T-helper 1 cell treated with Interleukin-12 subunit alpha and Interleukin-12 subunit beta and Interleukin-4 antibody, amounts not matched to agents 30 μg/mL and 1 μg/mL, for 36 hours (primary cell): ENCODE measurements at regions not wholly inside any gene's neighbourhood (a gene's known extent, or its start where the extent isn't known, plus 50 kb on each side); places are given as distances from the start of the nearest gene placed in this dataset.

Experiments
- H3K27ac Mint-ChIP-seq: one replicate; pipeline ENCODE4 v1.8.0; 2021; ENCODE audit warnings: mild to moderate bottlenecking, mixed read lengths
- H3K27me3 Mint-ChIP-seq: one replicate; pipeline ENCODE4 v1.8.0; 2021; ENCODE audit warnings: low read depth, mixed read lengths
- H3K36me3 Mint-ChIP-seq: one replicate; pipeline ENCODE4 v1.8.0; 2021; ENCODE audit warnings: low read depth, mixed read lengths
- H3K4me1 Mint-ChIP-seq: one replicate; pipeline ENCODE4 v1.8.0; 2021; ENCODE audit warnings: low read depth, mixed read lengths
- H3K4me3 Mint-ChIP-seq: one replicate; pipeline ENCODE4 v1.8.0; 2021; ENCODE audit warnings: mild to moderate bottlenecking, moderate library complexity, mixed read lengths
- H3K9me3 Mint-ChIP-seq: one replicate; pipeline ENCODE4 v1.8.0; 2021; ENCODE audit warnings: mixed read lengths

DNA sequence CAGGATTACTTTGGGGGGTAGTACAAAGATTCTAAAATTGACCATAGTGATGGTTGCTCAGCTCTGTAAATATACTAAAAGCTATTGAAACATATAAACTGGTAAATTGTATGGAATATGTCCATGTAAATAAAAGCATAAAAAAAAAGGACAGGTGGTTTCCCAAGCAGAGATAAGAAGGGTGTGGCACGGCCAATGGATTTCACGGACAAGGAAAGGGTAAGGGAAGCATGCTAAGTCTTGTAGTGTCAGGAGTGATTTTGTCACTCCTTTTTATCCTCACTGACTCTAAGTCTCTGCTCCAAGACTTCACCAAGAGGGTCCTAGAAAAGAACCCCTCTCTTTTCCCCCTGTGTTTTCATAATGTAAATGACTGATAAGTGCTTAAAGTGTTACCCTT, 229.2 kb downstream of the SPTSSA start:
- no peaks in the 10 kb centered on the region for H3K36me3 Mint-ChIP-seq
- no peak overlapping the region for H3K27ac Mint-ChIP-seq
- H3K4me3 Mint-ChIP-seq: no peak overlapping the region
- H3K9me3 Mint-ChIP-seq: no peaks in the 10 kb centered on the region
- peaks cover 5% of the 10 kb centered on the region for H3K4me1 Mint-ChIP-seq
- H3K27me3 Mint-ChIP-seq: peaks cover 9% of the 10 kb centered on the region

DNA sequence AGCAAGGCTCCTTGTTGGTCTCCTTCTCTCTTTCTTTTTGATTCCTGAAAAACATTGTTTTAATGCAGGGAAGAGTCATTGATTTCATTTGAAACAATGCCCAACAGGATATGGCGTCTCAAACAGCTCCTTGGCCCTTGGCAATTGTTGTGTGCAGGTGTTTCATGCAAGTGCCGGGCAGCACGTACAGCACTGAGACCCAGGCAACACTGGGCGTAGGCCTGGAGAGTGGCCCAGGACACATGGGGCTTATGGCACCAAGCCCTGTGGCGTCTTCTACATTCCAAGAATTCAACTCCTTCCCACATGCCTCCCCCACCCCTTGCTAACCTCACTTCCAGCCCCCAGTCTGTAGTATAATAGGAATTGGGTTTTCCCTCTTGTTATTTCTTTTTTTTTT, 230.4 kb downstream of the SPTSSA start:
- Mint-ChIP-seq H3K4me3 (no peak overlapping the region), H3K27ac (no peak overlapping the region), H3K27me3 (peaks cover 9% of the 10 kb centered on the region), H3K9me3 (no peaks in the 10 kb centered on the region), H3K36me3 (no peaks in the 10 kb centered on the region), H3K4me1 (peaks cover 6% of the 10 kb centered on the region)

- Mint-ChIP-seq H3K4me1 (peaks cover 6% of the 10 kb centered on the region), H3K4me3 (no peak overlapping the region), H3K27me3 (peaks cover 13% of the 10 kb centered on the region), H3K36me3 (no peaks in the 10 kb centered on the region), H3K9me3 (no peaks in the 10 kb centered on the region), H3K27ac (no peak overlapping the region)
Observed at GRCh38 chr14:34229140-34229539, 232.9 kb downstream of the SPTSSA start.

GRCh38 chr14:34228650-34228976, 233.4 kb downstream of the SPTSSA start:
- H3K9me3 Mint-ChIP-seq: no peaks in the 10 kb centered on the region
- peaks cover 16% of the 10 kb centered on the region for H3K27me3 Mint-ChIP-seq
- no peak overlapping the region for H3K4me3 Mint-ChIP-seq
- H3K4me1 Mint-ChIP-seq: peaks cover 6% of the 10 kb centered on the region
- no peaks in the 10 kb centered on the region for H3K36me3 Mint-ChIP-seq
- H3K27ac Mint-ChIP-seq: no peak overlapping the region

DNA sequence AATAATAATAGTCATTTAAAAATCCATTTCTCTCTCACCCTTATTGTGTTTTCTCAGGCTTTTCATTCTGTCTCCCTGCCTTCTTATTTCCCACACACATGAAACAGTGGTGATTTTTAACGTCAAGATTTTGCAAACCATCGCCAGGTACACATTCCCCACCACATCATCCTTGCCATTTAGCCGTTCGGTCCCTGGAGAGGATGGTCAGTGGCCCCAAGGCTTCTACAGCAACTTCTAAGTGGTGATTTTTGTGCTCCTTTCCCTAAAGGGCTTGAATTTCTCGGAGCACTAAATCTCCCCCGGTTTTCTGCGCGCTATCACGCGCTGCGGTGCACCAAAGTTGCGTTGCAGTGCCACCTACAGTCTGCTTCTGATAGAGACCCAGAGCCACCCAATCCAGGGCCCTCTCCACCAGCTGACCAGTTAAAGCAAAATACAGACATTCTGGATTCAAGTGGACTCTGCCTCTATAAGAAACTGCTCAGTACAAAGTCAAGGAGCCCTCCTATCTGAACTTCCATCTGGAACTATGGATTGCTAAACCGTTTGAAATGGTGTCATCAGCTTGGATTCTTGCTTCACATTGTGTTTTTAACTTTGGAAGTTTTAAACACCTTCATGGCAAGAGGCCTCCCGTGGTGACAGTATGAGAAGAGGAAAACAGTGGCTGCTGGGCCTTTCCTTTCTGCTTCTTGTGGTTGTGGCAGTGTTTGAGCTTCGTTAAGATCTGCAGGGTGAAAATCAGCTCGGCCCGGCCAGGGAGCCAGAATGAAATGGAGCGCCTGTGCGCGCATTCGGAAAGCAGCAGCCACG, 234.0 kb downstream of the SPTSSA start:
- H3K36me3 Mint-ChIP-seq: no peaks in the 10 kb centered on the region
- peak overlapping the region; percentile 10 for H3K4me3 Mint-ChIP-seq
- H3K27ac Mint-ChIP-seq: no peak overlapping the region
- H3K9me3 Mint-ChIP-seq: no peaks in the 10 kb centered on the region
- peaks cover 6% of the 10 kb centered on the region for H3K4me1 Mint-ChIP-seq
- H3K27me3 Mint-ChIP-seq: peaks cover 16% of the 10 kb centered on the region

DNA sequence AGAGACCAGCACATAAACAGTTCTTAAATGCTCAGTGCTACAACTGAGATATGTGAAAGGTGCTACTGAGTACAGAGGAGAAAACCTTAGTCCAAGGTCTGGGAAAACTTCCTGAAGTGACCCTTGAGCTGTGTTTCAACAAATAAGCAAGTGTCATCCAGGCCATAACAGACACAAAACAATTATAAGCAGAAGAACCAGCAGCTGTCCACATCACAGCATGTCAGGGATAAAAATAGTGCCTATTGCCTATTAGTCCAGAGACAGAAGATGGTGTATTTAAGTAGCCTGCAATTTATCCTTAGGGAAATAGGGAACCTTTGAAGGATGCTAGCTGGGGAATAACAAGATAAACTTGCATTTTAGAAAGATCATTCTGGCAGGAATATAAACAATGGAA, 237.8 kb downstream of the SPTSSA start:
- peaks cover 15% of the 10 kb centered on the region for H3K4me1 Mint-ChIP-seq
- no peak overlapping the region for H3K27ac Mint-ChIP-seq
- H3K4me3 Mint-ChIP-seq: no peak overlapping the region
- no peaks in the 10 kb centered on the region for H3K36me3 Mint-ChIP-seq
- H3K27me3 Mint-ChIP-seq: peaks cover 21% of the 10 kb centered on the region
- no peaks in the 10 kb centered on the region for H3K9me3 Mint-ChIP-seq

GRCh38 chr14:34223373-34224148, 238.5 kb downstream of the SPTSSA start:
- peaks cover 16% of the 10 kb centered on the region for H3K4me1 Mint-ChIP-seq
- H3K36me3 Mint-ChIP-seq: no peaks in the 10 kb centered on the region
- no peaks in the 10 kb centered on the region for H3K9me3 Mint-ChIP-seq
- H3K4me3 Mint-ChIP-seq: no peak overlapping the region
- H3K27me3 Mint-ChIP-seq: peaks cover 21% of the 10 kb centered on the region
- H3K27ac Mint-ChIP-seq: no peak overlapping the region

GRCh38 chr14:34222867-34223266, 239.2 kb downstream of the SPTSSA start:
- Mint-ChIP-seq H3K4me1 (peaks cover 11% of the 10 kb centered on the region), H3K27me3 (peaks cover 17% of the 10 kb centered on the region), H3K9me3 (no peaks in the 10 kb centered on the region), H3K27ac (no peak overlapping the region), H3K4me3 (no peak overlapping the region), H3K36me3 (no peaks in the 10 kb centered on the region)

GRCh38 chr14:34222122-34222521, 239.9 kb downstream of the SPTSSA start:
- H3K4me3 Mint-ChIP-seq: no peak overlapping the region
- H3K27ac Mint-ChIP-seq: no peak overlapping the region
- H3K36me3 Mint-ChIP-seq: no peaks in the 10 kb centered on the region
- H3K27me3 Mint-ChIP-seq: peaks cover 16% of the 10 kb centered on the region
- no peaks in the 10 kb centered on the region for H3K9me3 Mint-ChIP-seq
- H3K4me1 Mint-ChIP-seq: peaks cover 9% of the 10 kb centered on the region

DNA sequence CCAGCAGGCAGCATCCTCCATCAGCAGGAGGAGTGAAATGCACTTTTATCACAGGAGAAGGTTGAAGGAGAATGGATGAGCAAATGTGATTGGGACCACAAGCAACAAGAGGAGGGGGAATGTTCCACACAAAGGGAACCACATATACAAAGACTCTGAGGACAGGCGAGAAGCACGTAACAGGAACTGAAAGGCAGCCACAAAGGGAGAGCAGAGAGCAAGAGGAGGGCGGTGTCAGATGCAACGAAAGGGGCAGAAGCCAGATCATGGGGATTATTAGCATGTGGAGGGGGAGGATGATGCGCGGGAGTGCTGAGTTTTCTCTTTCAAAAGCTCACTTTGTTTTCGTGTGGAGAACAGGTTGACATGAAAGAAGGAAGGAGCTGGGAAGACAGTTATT, 241.1 kb downstream of the SPTSSA start:
- Mint-ChIP-seq H3K4me3 (peak overlapping the region; percentile 33), H3K9me3 (no peaks in the 10 kb centered on the region), H3K27ac (no peak overlapping the region), H3K4me1 (peaks cover 9% of the 10 kb centered on the region), H3K27me3 (peaks cover 13% of the 10 kb centered on the region), H3K36me3 (no peaks in the 10 kb centered on the region)

DNA sequence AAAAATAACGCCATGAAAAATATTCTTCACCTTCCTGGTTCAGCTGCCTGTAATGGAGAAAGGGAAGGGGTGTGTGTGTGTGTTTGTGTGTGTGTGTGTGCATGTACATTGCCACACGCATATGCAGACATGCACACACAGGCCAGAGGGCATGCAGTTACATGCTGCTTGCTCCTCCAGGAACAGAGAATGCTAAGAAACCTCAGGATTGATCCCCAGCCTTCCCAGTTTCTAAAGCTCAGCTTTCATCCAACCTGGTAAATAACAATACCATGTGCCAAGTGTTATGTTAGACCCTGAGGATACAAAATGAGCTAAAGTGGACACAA, 241.7 kb downstream of the SPTSSA start:
- Mint-ChIP-seq H3K9me3 (no peaks in the 10 kb centered on the region), H3K27ac (no peak overlapping the region), H3K36me3 (no peaks in the 10 kb centered on the region), H3K27me3 (peaks cover 13% of the 10 kb centered on the region), H3K4me3 (no peak overlapping the region), H3K4me1 (peaks cover 9% of the 10 kb centered on the region)

DNA sequence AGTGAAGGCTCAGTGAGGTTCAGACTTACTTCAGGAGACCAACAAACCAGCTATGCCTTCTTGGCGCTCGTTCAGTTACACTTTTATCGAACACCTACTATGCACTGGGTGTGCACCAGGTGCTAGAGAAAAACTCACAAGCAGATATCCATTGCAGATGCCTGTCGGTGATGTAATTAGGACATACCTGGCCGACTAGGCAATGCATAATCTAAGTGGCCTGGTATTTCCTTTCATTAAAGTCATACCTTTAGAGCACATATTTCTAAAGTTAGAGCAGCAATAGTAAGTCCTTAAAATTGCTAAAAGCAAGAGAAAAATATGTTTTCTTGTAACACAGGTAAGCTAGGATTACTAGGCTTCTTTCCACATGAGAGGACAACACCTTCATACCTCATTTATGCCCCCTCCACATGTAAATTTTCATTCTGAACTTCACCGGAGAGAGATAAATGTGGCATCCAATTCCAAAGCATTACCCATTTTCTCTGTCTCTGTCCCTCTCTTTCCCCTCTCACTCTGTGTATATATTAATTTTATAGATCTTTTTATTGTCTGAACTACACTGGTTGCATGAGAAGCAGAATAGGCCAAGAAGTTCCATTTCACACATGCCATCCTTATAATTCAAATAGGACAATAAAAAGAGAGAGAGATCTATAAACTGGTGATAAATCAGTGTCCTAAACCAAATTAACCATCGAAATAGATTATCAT, 242.2 kb downstream of the SPTSSA start:
- Mint-ChIP-seq H3K27ac (no peak overlapping the region), H3K9me3 (no peaks in the 10 kb centered on the region), H3K36me3 (no peaks in the 10 kb centered on the region), H3K4me3 (no peak overlapping the region), H3K27me3 (peaks cover 13% of the 10 kb centered on the region), H3K4me1 (peaks cover 9% of the 10 kb centered on the region)

GRCh38 chr14:34218881-34219280, 243.2 kb downstream of the SPTSSA start:
- no peaks in the 10 kb centered on the region for H3K9me3 Mint-ChIP-seq
- H3K4me3 Mint-ChIP-seq: no peak overlapping the region
- no peak overlapping the region for H3K27ac Mint-ChIP-seq
- H3K27me3 Mint-ChIP-seq: peaks cover 12% of the 10 kb centered on the region
- H3K36me3 Mint-ChIP-seq: no peaks in the 10 kb centered on the region
- H3K4me1 Mint-ChIP-seq: peaks cover 9% of the 10 kb centered on the region

DNA sequence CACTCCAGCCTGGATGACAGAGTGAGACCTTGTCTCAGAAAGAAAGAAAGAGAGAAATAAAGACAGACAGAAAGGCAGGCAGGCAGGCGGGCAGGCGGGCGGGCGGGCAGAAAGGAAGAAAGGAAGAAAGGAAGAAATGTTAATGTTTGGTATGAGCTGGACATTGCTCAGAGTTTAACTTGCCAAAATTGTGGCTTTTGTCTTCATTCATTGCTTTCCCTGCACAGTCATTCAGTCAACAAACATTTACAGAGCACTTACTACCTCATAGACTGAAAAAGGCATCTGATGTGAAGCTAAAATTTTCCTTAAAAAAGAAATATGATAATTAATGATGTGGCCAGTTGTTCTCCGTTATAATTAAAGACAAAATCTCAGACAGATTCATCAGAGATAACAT, 247.1 kb downstream of the SPTSSA start:
- no peak overlapping the region for H3K4me3 Mint-ChIP-seq
- peaks cover 21% of the 10 kb centered on the region for H3K4me1 Mint-ChIP-seq
- H3K27ac Mint-ChIP-seq: no peak overlapping the region
- no peaks in the 10 kb centered on the region for H3K36me3 Mint-ChIP-seq
- peaks cover 21% of the 10 kb centered on the region for H3K27me3 Mint-ChIP-seq
- H3K9me3 Mint-ChIP-seq: no peaks in the 10 kb centered on the region

DNA sequence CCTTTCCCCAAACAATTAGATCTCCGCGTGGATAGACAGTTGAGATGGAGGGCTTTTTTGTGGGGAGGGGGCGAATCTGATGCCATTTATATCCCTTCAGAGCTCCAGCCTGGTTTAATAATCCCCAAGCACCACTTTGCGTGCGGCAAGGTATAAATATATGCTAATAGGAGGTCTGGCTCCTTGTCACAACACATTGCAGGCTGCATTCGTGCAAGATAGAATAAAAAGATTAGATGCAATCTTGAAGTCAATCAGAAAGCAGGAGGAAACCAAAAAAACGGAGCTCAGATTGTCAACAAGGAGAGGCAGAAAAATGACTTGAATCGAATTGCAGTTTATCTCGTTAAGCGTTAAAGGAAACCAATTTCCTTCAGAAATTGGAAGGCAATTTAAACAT, 248.7 kb downstream of the SPTSSA start:
- peaks cover 25% of the 10 kb centered on the region for H3K27me3 Mint-ChIP-seq
- no peak overlapping the region for H3K4me3 Mint-ChIP-seq
- H3K36me3 Mint-ChIP-seq: no peaks in the 10 kb centered on the region
- peaks cover 19% of the 10 kb centered on the region for H3K4me1 Mint-ChIP-seq
- H3K27ac Mint-ChIP-seq: no peak overlapping the region
- H3K9me3 Mint-ChIP-seq: no peaks in the 10 kb centered on the region
